ENCODE measurements at regions not wholly inside any gene's neighbourhood (a gene's known extent, or its start where the extent isn't known, plus 50 kb on each side); places are given as distances from the start of the nearest gene placed in this dataset.

- no peaks in the 10 kb centered on the region for H3K4me1 Mint-ChIP-seq (ENCODE audit: low read depth)
- no peak for DNase-seq
- H3K4me3 Mint-ChIP-seq: no peak overlapping the region
- intact Hi-C loops (cut with micrococcal nuclease): no loop called here
- no peak overlapping the region for H3K27ac Mint-ChIP-seq
- ChIA-PET CTCF (no interaction called here), POLR2A (no interaction called here)
- H3K36me3 Mint-ChIP-seq: no peaks in the 10 kb centered on the region
- H3K27me3 Mint-ChIP-seq: peaks cover 8% of the 10 kb centered on the region
- H3K9me3 Mint-ChIP-seq: no peaks in the 10 kb centered on the region
Observed at GRCh38 chr10:123522702-123523312, 143.3 kb upstream of the GPR26 start.

- no peak overlapping the region for H3K4me3 Mint-ChIP-seq
- no peaks in the 10 kb centered on the region for H3K36me3 Mint-ChIP-seq
- intact Hi-C loops (cut with micrococcal nuclease): no loop called here
- H3K4me1 Mint-ChIP-seq (ENCODE audit: low read depth): no peaks in the 10 kb centered on the region
- H3K9me3 Mint-ChIP-seq: no peaks in the 10 kb centered on the region
- peaks cover 8% of the 10 kb centered on the region for H3K27me3 Mint-ChIP-seq
- no peak overlapping the region for H3K27ac Mint-ChIP-seq
- POLR2A ChIA-PET: no interaction called here
- CTCF ChIA-PET: no interaction called here
- DNase-seq: no peak
Observed at GRCh38 chr10:123523833-123524232, 142.3 kb upstream of the GPR26 start.

GRCh38 chr10:123526356-123527064 lies 139.6 kb upstream of the GPR26 start:
- CTCF ChIA-PET: no interaction called here
- POLR2A ChIA-PET: no interaction called here
- Mint-ChIP-seq H3K9me3 (no peaks in the 10 kb centered on the region), H3K27me3 (peaks cover 20% of the 10 kb centered on the region), H3K36me3 (no peaks in the 10 kb centered on the region), H3K4me1 (ENCODE audit: low read depth) (no peaks in the 10 kb centered on the region), H3K4me3 (no peak overlapping the region), H3K27ac (no peak overlapping the region)
- intact Hi-C loops (cut with micrococcal nuclease): no loop called here
- no peak for DNase-seq

- Mint-ChIP-seq H3K27ac (no peak overlapping the region), H3K4me1 (ENCODE audit: low read depth) (no peaks in the 10 kb centered on the region), H3K36me3 (no peaks in the 10 kb centered on the region), H3K9me3 (peaks cover 4% of the 10 kb centered on the region), H3K4me3 (no peak overlapping the region), H3K27me3 (peaks cover 23% of the 10 kb centered on the region)
- ChIA-PET POLR2A (no interaction called here), CTCF (no interaction called here)
- intact Hi-C loops (cut with micrococcal nuclease): no loop called here
- DNase-seq: no peak
Observed at GRCh38 chr10:123527151-123527550, 139.0 kb upstream of the GPR26 start.

- Mint-ChIP-seq H3K4me1 (ENCODE audit: low read depth) (no peaks in the 10 kb centered on the region), H3K27me3 (peaks cover 31% of the 10 kb centered on the region), H3K27ac (no peak overlapping the region), H3K36me3 (no peaks in the 10 kb centered on the region), H3K4me3 (no peak overlapping the region), H3K9me3 (peaks cover 12% of the 10 kb centered on the region)
- DNase-seq: no peak
- ChIA-PET POLR2A (no interaction called here), CTCF (no interaction called here)
- intact Hi-C loops (cut with micrococcal nuclease): no loop called here
Observed at GRCh38 chr10:123529146-123529760, 136.9 kb upstream of the GPR26 start.

- no peaks in the 10 kb centered on the region for H3K36me3 Mint-ChIP-seq
- H3K4me3 Mint-ChIP-seq: no peak overlapping the region
- H3K4me1 Mint-ChIP-seq (ENCODE audit: low read depth): no peaks in the 10 kb centered on the region
- DNase-seq: no peak
- intact Hi-C loops (cut with micrococcal nuclease): no loop called here
- ChIA-PET POLR2A (no interaction called here), CTCF (no interaction called here)
- no peak overlapping the region for H3K27ac Mint-ChIP-seq
- H3K27me3 Mint-ChIP-seq: peaks cover 33% of the 10 kb centered on the region
- peaks cover 12% of the 10 kb centered on the region for H3K9me3 Mint-ChIP-seq
Observed at GRCh38 chr10:123530166-123530870, 135.8 kb upstream of the GPR26 start.

GRCh38 chr10:123535386-123535785 lies 130.8 kb upstream of the GPR26 start:
- ChIA-PET CTCF (no interaction called here), POLR2A (no interaction called here)
- H3K4me3 Mint-ChIP-seq: no peak overlapping the region
- H3K27me3 Mint-ChIP-seq: peaks cover 37% of the 10 kb centered on the region
- peaks cover 12% of the 10 kb centered on the region for H3K9me3 Mint-ChIP-seq
- no peak overlapping the region for H3K27ac Mint-ChIP-seq
- intact Hi-C loops (cut with micrococcal nuclease): no loop called here
- DNase-seq: no peak
- H3K36me3 Mint-ChIP-seq: no peaks in the 10 kb centered on the region
- no peaks in the 10 kb centered on the region for H3K4me1 Mint-ChIP-seq (ENCODE audit: low read depth)

GRCh38 chr10:123536176-123536845 lies 129.8 kb upstream of the GPR26 start:
- CTCF ChIA-PET: no interaction called here
- DNase-seq: no peak
- no peak overlapping the region for H3K27ac Mint-ChIP-seq
- peaks cover 12% of the 10 kb centered on the region for H3K9me3 Mint-ChIP-seq
- POLR2A ChIA-PET: no interaction called here
- no peaks in the 10 kb centered on the region for H3K4me1 Mint-ChIP-seq (ENCODE audit: low read depth)
- intact Hi-C loops (cut with micrococcal nuclease): no loop called here
- H3K27me3 Mint-ChIP-seq: peaks cover 40% of the 10 kb centered on the region
- H3K4me3 Mint-ChIP-seq: no peak overlapping the region
- no peaks in the 10 kb centered on the region for H3K36me3 Mint-ChIP-seq

GRCh38 chr10:123537188-123537961 lies 128.8 kb upstream of the GPR26 start:
- H3K9me3 Mint-ChIP-seq: peaks cover 5% of the 10 kb centered on the region
- ChIA-PET POLR2A (no interaction called here), CTCF (no interaction called here)
- H3K4me3 Mint-ChIP-seq: no peak overlapping the region
- H3K36me3 Mint-ChIP-seq: no peaks in the 10 kb centered on the region
- no peak overlapping the region for H3K27ac Mint-ChIP-seq
- DNase-seq: no peak
- H3K27me3 Mint-ChIP-seq: peaks cover 33% of the 10 kb centered on the region
- intact Hi-C loops (cut with micrococcal nuclease): no loop called here
- H3K4me1 Mint-ChIP-seq (ENCODE audit: low read depth): no peaks in the 10 kb centered on the region

- Mint-ChIP-seq H3K9me3 (peaks cover 3% of the 10 kb centered on the region), H3K27me3 (peaks cover 22% of the 10 kb centered on the region), H3K4me3 (no peak overlapping the region), H3K36me3 (no peaks in the 10 kb centered on the region), H3K4me1 (ENCODE audit: low read depth) (no peaks in the 10 kb centered on the region), H3K27ac (no peak overlapping the region)
- DNase-seq: no peak
- intact Hi-C loops (cut with micrococcal nuclease): no loop called here
- POLR2A ChIA-PET: no interaction called here
- CTCF ChIA-PET: no interaction called here
Observed at GRCh38 chr10:123538401-123539320, 127.5 kb upstream of the GPR26 start.

GRCh38 chr10:123544986-123545385 lies 121.2 kb upstream of the GPR26 start:
- Mint-ChIP-seq H3K36me3 (no peaks in the 10 kb centered on the region), H3K9me3 (peaks cover 13% of the 10 kb centered on the region), H3K27ac (no peak overlapping the region), H3K4me3 (no peak overlapping the region), H3K27me3 (peaks cover 26% of the 10 kb centered on the region), H3K4me1 (ENCODE audit: low read depth) (no peaks in the 10 kb centered on the region)
- ChIA-PET CTCF (no interaction called here), POLR2A (no interaction called here)
- DNase-seq: no peak
- intact Hi-C loops (cut with micrococcal nuclease): no loop called here
